ENCODE measurements at regions not wholly inside any gene's neighbourhood (a gene's known extent, or its start where the extent isn't known, plus 50 kb on each side); places are given as distances from the start of the nearest gene placed in this dataset.

DNA sequence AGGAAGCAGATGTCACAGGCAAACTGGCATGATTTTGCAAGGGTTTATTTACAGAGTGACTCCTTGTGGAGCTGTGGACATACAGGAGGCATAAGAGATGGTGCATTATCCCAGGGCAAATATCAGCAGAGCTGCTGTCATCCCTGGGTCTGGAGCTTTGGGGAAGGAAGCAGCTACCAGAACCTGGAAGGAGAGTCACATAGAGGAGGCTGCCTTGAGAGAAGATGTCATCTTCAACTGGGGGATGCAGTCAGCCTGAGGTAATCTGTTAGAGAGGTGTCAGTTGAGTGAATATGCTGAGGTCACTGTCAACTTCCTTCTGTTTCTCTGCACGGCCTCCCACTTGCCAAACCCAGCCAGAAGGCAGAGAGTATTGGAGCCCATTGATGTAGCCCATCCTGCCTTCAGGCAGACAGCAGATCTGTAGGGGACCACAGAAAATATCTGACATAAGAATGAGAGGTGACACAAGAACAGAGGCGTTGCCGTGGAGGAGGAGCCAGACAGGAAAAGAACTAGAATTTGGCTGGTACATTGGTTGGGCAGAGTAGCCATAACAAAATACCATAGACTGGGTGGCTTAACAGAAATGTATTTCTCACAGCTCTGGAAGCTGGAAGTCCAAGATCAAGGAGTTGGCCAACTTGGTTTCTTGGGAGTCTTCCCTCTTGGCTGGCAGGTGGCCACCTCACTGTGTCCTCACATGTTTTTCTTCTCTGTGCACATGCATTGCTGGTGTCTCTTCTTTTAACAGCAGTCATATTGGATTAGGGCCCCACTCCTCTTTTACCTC lies 102.8 kb downstream of the SNX18 start:
- TF ChIP-seq, protein P1, sequence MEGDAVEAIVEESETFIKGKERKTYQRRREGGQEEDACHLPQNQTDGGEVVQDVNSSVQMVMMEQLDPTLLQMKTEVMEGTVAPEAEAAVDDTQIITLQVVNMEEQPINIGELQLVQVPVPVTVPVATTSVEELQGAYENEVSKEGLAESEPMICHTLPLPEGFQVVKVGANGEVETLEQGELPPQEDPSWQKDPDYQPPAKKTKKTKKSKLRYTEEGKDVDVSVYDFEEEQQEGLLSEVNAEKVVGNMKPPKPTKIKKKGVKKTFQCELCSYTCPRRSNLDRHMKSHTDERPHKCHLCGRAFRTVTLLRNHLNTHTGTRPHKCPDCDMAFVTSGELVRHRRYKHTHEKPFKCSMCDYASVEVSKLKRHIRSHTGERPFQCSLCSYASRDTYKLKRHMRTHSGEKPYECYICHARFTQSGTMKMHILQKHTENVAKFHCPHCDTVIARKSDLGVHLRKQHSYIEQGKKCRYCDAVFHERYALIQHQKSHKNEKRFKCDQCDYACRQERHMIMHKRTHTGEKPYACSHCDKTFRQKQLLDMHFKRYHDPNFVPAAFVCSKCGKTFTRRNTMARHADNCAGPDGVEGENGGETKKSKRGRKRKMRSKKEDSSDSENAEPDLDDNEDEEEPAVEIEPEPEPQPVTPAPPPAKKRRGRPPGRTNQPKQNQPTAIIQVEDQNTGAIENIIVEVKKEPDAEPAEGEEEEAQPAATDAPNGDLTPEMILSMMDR (IDR thresholded peaks at IDR 0.05; ENCODE audit: insufficient read depth, low read depth, low read length) = no peak
- Histone ChIP-seq H3K4me3 (ENCODE audit: low read depth, low read length) (no peak overlapping the region), H3K36me3 (ENCODE audit: control insufficient read depth, insufficient read depth, low read length) (no peaks in the 10 kb centered on the region), H3K27me3 (ENCODE audit: control insufficient read depth, insufficient read depth, low read length) (no peaks in the 10 kb centered on the region)
- ChIA-PET CTCF (no interaction called here), POLR2A (no interaction called here)
- DNase-seq (ENCODE audit: low read depth) = no peak

DNA sequence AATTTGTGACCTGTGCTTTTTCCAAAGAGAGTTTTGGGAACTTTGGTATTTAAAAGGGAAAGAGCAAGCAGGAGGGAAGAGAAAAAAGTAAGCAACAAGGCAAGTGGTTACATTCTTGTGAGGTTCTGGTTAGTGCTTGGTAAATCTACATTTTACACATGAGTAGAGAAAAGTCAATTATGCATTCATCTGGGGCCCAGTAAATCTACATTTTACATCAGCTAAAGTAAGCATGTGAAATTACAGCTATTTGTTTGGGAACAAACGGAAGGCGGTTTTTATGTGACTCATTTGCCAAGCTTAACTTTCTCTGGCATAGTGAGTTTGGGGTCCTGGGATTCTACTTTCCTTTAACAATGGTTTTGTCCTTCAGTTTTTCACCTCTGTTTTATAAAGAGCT lies 102.2 kb downstream of the SNX18 start:
- H3K36me3 ChIP-seq (ENCODE audit: control insufficient read depth, insufficient read depth, low read length) = no peaks in the 10 kb centered on the region
- no peak for DNase-seq (ENCODE audit: low read depth)
- TF ChIP-seq, protein P1 (IDR thresholded peaks at IDR 0.05; ENCODE audit: insufficient read depth, low read depth, low read length) = no peak
- no peak overlapping the region for H3K4me3 ChIP-seq (ENCODE audit: low read depth, low read length)
- ChIA-PET CTCF (no interaction called here), POLR2A (no interaction called here)
- no peaks in the 10 kb centered on the region for H3K27me3 ChIP-seq (ENCODE audit: control insufficient read depth, insufficient read depth, low read length)

DNA sequence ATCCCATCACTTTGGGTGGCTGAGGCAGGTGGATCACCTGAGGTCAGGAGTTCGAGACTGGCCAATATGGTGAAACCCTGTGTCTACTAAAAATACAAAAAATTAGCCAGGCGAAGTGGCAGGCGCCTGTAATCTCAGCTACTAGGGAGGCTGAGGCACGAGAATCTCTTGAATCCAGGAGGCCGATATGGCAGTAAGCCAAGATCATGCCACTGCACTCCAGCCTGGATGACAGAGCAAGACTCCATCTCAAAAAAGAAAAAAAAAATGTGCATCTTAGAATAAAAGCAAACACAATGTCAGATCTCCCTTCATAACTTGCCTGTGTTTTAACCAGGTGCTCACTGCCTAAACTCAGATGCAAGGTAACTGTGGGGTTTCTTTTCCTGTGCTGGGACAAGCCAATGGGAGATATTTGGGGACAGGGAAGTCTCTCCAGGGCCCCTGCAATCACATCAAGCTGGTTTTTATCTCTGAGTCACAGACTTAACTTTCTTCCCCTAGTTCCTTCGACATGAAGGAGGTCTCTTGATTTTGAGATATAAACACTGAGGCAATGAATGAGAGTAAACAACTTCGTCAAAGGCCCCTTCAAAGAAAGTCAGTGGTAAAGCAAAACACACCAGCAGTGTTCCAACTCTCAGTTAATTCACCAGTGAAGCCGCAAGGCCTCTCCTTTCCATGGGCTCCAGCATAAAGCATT lies 99.1 kb downstream of the SNX18 start:
- Histone ChIP-seq H3K36me3 (ENCODE audit: control insufficient read depth, insufficient read depth, low read length) (no peaks in the 10 kb centered on the region), H3K4me3 (ENCODE audit: low read depth, low read length) (no peak overlapping the region), H3K27me3 (ENCODE audit: control insufficient read depth, insufficient read depth, low read length) (no peaks in the 10 kb centered on the region)
- CTCF ChIA-PET = no interaction called here
- TF ChIP-seq, protein P1 (IDR thresholded peaks at IDR 0.05; ENCODE audit: insufficient read depth, low read depth, low read length) = no peak
- POLR2A ChIA-PET = interaction anchor here (0.5 kb wide), 1 partner anchor 43 kb away, joined by 3 read pairs; no protein-coding TSS in a partner anchor
- no peak for DNase-seq (ENCODE audit: low read depth)

DNA sequence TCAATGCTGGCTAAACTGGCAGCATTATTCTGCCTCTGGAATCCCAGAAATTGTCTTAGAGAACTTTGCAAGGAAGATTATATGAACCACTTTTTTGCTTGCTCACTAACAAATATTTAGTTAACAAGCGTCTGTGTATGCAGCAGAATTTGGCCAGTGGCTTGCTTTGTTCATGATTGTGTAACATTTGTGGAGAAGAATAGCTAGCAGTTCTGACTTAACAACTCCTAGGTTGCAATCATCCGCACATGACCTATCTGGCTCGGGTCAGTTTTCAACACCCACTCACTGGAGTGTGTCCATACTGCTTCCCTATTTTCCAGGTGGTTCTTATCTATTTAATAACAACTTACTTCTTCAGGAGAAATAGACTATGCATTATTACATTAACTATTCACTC lies 98.5 kb downstream of the SNX18 start:
- no peaks in the 10 kb centered on the region for H3K36me3 ChIP-seq (ENCODE audit: control insufficient read depth, insufficient read depth, low read length)
- no peaks in the 10 kb centered on the region for H3K27me3 ChIP-seq (ENCODE audit: control insufficient read depth, insufficient read depth, low read length)
- POLR2A ChIA-PET = interaction anchor here (0.5 kb wide), 1 partner anchor 42 kb away, joined by 3 read pairs; no protein-coding TSS in a partner anchor
- CTCF ChIA-PET = interaction anchor here (0.8 kb wide), 1 partner anchor 33 kb away, joined by 3 read pairs; no protein-coding TSS in a partner anchor
- TF ChIP-seq, protein P1 (IDR thresholded peaks at IDR 0.05; ENCODE audit: insufficient read depth, low read depth, low read length) = no peak
- no peak overlapping the region for H3K4me3 ChIP-seq (ENCODE audit: low read depth, low read length)
- peak; percentile 59 for DNase-seq (ENCODE audit: low read depth)

DNA sequence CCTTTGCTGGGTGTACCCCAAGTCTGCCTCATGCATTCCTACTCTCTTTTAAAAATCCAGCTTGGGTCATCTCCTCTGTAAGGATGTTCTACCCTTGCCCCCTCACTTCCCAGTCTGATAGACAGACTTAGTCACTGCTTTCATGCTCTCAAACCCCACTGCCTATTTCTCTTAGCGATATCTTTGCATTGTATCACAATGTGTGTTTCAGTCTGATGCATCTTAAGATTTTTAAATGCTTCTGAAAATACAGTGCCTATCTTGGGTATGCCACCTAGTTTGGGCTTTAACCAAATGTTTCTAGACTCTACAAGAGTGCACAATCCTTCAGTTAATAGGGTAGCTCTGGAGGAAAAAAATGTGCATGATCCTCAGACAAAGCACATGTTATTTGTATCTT lies 97.8 kb downstream of the SNX18 start:
- H3K27me3 ChIP-seq (ENCODE audit: control insufficient read depth, insufficient read depth, low read length) = no peaks in the 10 kb centered on the region
- DNase-seq (ENCODE audit: low read depth) = no peak
- ChIA-PET CTCF (interaction anchor here (0.8 to 1.2 kb wide), 2 partner anchors 32 to 280 kb away, joined by 3 to 4 read pairs; no protein-coding TSS in a partner anchor), POLR2A (no interaction called here)
- no peaks in the 10 kb centered on the region for H3K36me3 ChIP-seq (ENCODE audit: control insufficient read depth, insufficient read depth, low read length)
- TF ChIP-seq, protein P1 (IDR thresholded peaks at IDR 0.05; ENCODE audit: insufficient read depth, low read depth, low read length) = no peak
- no peak overlapping the region for H3K4me3 ChIP-seq (ENCODE audit: low read depth, low read length)
